ENCODE measurements at regions not wholly inside any gene's neighbourhood (a gene's known extent, or its start where the extent isn't known, plus 50 kb on each side); places are given as distances from the start of the nearest gene placed in this dataset.
A peak's percentile ranks its signal among the peaks of the same experiment; 100 is the strongest.
"Not testable (repeated sequence)": the region's sequence is repeated elsewhere in the genome, so short reads cannot be mapped to it uniquely, and the experiment has no call there.

DNA sequence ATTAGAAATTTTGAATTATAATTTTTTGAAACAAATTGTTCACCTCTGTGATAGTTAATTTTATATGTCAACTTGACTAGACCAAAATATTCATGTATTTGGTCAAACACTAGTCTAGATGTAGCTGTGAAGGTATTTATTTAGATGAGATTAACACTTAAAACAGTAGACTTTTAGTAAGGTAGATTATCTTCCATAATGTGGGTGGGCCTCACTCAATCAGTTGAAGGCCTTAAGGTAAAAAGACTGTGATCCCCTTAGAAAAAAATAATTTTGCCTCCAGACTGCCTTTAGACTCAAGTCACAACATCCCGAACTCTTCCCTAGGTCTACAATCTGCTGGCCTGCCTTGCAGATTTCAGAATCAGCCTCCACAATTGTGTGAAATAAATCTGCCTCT lies 177.3 kb upstream of the PABPC5 start:
- DNase-seq: no peak

DNA sequence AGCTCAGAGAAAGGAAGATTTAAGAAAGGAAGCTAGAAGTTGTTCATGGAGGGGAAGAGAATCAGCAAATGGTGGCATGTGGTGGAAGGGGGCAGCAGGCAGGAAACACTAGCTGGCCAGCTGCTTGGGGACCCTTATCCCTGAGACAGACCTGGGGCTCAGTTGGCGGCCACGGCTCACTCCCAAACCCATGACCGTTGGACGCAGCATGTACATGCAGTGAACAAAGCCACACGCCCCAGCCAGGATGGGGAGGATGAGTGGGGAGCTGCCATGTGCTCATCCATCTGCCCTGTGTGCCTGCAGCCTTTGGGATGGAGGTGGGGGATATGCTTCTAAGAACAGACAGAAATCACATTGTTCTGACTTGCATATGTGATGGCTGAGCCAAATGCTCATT lies 155.2 kb upstream of the PABPC5 start:
- DNase-seq: peak; percentile 1

GRCh38 chrX:91311969-91312368 lies 122.7 kb upstream of the PABPC5 start:
- no peak for DNase-seq

DNA sequence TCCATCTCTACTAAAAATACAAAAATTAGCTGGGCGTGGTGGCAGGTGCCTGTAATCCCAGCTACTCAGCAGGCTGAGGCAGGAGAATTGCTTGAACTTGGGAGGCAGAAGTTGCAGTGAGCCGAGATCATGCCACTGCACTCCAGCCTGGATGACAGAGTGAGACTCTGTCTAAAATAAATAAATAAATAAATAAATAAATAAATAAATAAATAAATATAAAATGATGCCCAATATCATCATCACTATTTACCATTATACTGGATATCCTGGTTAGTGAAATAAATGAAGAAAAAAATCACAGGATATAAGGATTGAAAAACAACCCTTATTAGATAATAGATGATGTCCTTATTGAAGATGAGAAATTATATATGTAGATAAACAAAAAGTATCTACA lies 115.8 kb upstream of the PABPC5 start:
- DNase-seq: not testable (repeated sequence)

GRCh38 chrX:91331476-91331875 lies 103.2 kb upstream of the PABPC5 start:
- DNase-seq: no peak
